ENCODE measurements at regions not wholly inside any gene's neighbourhood (a gene's known extent, or its start where the extent isn't known, plus 50 kb on each side); places are given as distances from the start of the nearest gene placed in this dataset.

GRCh38 chr13:99903140-99903539 is 68.4 kb downstream of the ZIC5 start:
- TF ChIP-seq CTCF (IDR thresholded peaks at IDR 0.05) = no peak
- H3K27ac ChIP-seq = no peak overlapping the region
- H3K4me3 ChIP-seq (ENCODE audit: low read depth in 1 of 2, low read length in 1 of 2) = no peak overlapping the region
- no peaks in the 10 kb centered on the region for H3K36me3 ChIP-seq
- peaks cover 3% of the 10 kb centered on the region in 2 experiments for H3K4me1 ChIP-seq (ENCODE audit: control insufficient read depth in 1 of 2, insufficient read depth in 1 of 2, low read depth in 1 of 2, low read length in 1 of 2)
- H3K27me3 ChIP-seq = peaks cover 93% of the 10 kb centered on the region
- H3K9me3 ChIP-seq = no peaks in the 10 kb centered on the region

- no peak for TF ChIP-seq CTCF (IDR thresholded peaks at IDR 0.05)
- Histone ChIP-seq H3K4me1 (ENCODE audit: control insufficient read depth in 1 of 2, insufficient read depth in 1 of 2, low read depth in 1 of 2, low read length in 1 of 2) (no peaks in the 10 kb centered on the region), H3K27me3 (peaks cover 93% of the 10 kb centered on the region), H3K36me3 (no peaks in the 10 kb centered on the region), H3K4me3 (ENCODE audit: low read depth in 1 of 2, low read length in 1 of 2) (no peak overlapping the region), H3K9me3 (no peaks in the 10 kb centered on the region), H3K27ac (no peak overlapping the region)
Measured at GRCh38 chr13:99902657-99903056, 68.9 kb downstream of the ZIC5 start.

- H3K4me1 ChIP-seq (ENCODE audit: control insufficient read depth in 1 of 2, insufficient read depth in 1 of 2, low read depth in 1 of 2, low read length in 1 of 2) = peaks cover 0 to 2% of the 10 kb centered on the region in 2 experiments
- no peak overlapping the region for H3K27ac ChIP-seq
- no peak for TF ChIP-seq CTCF (IDR thresholded peaks at IDR 0.05)
- no peaks in the 10 kb centered on the region for H3K9me3 ChIP-seq
- no peak overlapping the region for H3K4me3 ChIP-seq (ENCODE audit: low read depth in 1 of 2, low read length in 1 of 2)
- peaks cover 95% of the 10 kb centered on the region for H3K27me3 ChIP-seq
- no peaks in the 10 kb centered on the region for H3K36me3 ChIP-seq
Measured at GRCh38 chr13:99900960-99901359, 70.6 kb downstream of the ZIC5 start.

- H3K4me3 ChIP-seq (ENCODE audit: low read depth in 1 of 2, low read length in 1 of 2) = no peak overlapping the region
- H3K4me1 ChIP-seq (ENCODE audit: control insufficient read depth in 1 of 2, insufficient read depth in 1 of 2, low read depth in 1 of 2, low read length in 1 of 2) = peaks cover 10 to 15% of the 10 kb centered on the region in 2 experiments
- no peak for TF ChIP-seq CTCF (IDR thresholded peaks at IDR 0.05)
- H3K27me3 ChIP-seq = peaks cover 95% of the 10 kb centered on the region
- no peaks in the 10 kb centered on the region for H3K36me3 ChIP-seq
- no peak overlapping the region for H3K27ac ChIP-seq
- H3K9me3 ChIP-seq = no peaks in the 10 kb centered on the region
Measured at GRCh38 chr13:99898421-99898820, 73.1 kb downstream of the ZIC5 start.

GRCh38 chr13:99897076-99897440 is 74.5 kb downstream of the ZIC5 start:
- no peak overlapping the region for H3K27ac ChIP-seq
- no peak overlapping the region for H3K4me3 ChIP-seq (ENCODE audit: low read depth in 1 of 2, low read length in 1 of 2)
- H3K27me3 ChIP-seq = peaks cover 97% of the 10 kb centered on the region
- peaks cover 10 to 15% of the 10 kb centered on the region in 2 experiments for H3K4me1 ChIP-seq (ENCODE audit: control insufficient read depth in 1 of 2, insufficient read depth in 1 of 2, low read depth in 1 of 2, low read length in 1 of 2)
- H3K9me3 ChIP-seq = no peaks in the 10 kb centered on the region
- TF ChIP-seq CTCF (IDR thresholded peaks at IDR 0.05) = no peak
- no peaks in the 10 kb centered on the region for H3K36me3 ChIP-seq

Data from neutrophil (primary cell).